Muscle of back (tissue), 3 donors: ENCODE measurements at regions not wholly inside any gene's neighbourhood (a gene's known extent, or its start where the extent isn't known, plus 50 kb on each side); places are given as distances from the start of the nearest gene placed in this dataset.

Experiments
- DNase-seq, 3 donors: peaks; one replicate each; pipeline versions ENCODE4 v3.0.0 to v3.0.0-alpha.2; 2013

GRCh38 chr2:221205103-221205673 is 366.9 kb downstream of the EPHA4 start:
- no peak for DNase-seq

- no peak for DNase-seq
Measured at GRCh38 chr2:221210686-221211085, 361.4 kb downstream of the EPHA4 start.

GRCh38 chr2:221211653-221212052 is 360.5 kb downstream of the EPHA4 start:
- DNase-seq = no peak

- no peak for DNase-seq
Measured at GRCh38 chr2:221212105-221212504, 360.0 kb downstream of the EPHA4 start.

- DNase-seq = no peak
Measured at GRCh38 chr2:221215487-221215886, 356.6 kb downstream of the EPHA4 start.

- peak in 1 of 3 donors; percentile 52 for DNase-seq
Measured at GRCh38 chr2:221216636-221217035, 355.5 kb downstream of the EPHA4 start.

- no peak for DNase-seq
Measured at GRCh38 chr2:221225752-221226151, 346.4 kb downstream of the EPHA4 start.

- peak in 2 of 3 donors; percentile 22 to 38 for DNase-seq
Measured at GRCh38 chr2:221228214-221228769, 343.8 kb downstream of the EPHA4 start.

GRCh38 chr2:221229099-221229498 is 343.0 kb downstream of the EPHA4 start:
- peak in 1 of 3 donors; percentile 26 for DNase-seq

- DNase-seq = peak in 1 of 3 donors; percentile 8
Measured at GRCh38 chr2:221231511-221231910, 340.6 kb downstream of the EPHA4 start.

- peak in 2 of 3 donors; percentile 21 to 59 for DNase-seq
Measured at GRCh38 chr2:221235941-221236340, 336.2 kb downstream of the EPHA4 start.

GRCh38 chr2:221241072-221241471 is 331.0 kb downstream of the EPHA4 start:
- no peak for DNase-seq

GRCh38 chr2:221243771-221244170 is 328.3 kb downstream of the EPHA4 start:
- no peak for DNase-seq

GRCh38 chr2:221245045-221245444 is 327.1 kb downstream of the EPHA4 start:
- DNase-seq = no peak

GRCh38 chr2:221245772-221246171 is 326.3 kb downstream of the EPHA4 start:
- no peak for DNase-seq

GRCh38 chr2:221254299-221254698 is 317.8 kb downstream of the EPHA4 start:
- DNase-seq = no peak

- DNase-seq = no peak
Measured at GRCh38 chr2:221255862-221256261, 316.2 kb downstream of the EPHA4 start.

GRCh38 chr2:221258464-221258863 is 313.6 kb downstream of the EPHA4 start:
- DNase-seq = no peak

GRCh38 chr2:221262651-221263050 is 309.5 kb downstream of the EPHA4 start:
- no peak for DNase-seq

- DNase-seq = no peak
Measured at GRCh38 chr2:221263573-221263972, 308.5 kb downstream of the EPHA4 start.

- no peak for DNase-seq
Measured at GRCh38 chr2:221264318-221264717, 307.8 kb downstream of the EPHA4 start.

GRCh38 chr2:221267773-221268425 is 304.2 kb downstream of the EPHA4 start:
- DNase-seq = peak in 2 of 3 donors; percentile 13 to 59

- DNase-seq = no peak
Measured at GRCh38 chr2:221268631-221269030, 303.5 kb downstream of the EPHA4 start.
